ENCODE measurements at regions not wholly inside any gene's neighbourhood (a gene's known extent, or its start where the extent isn't known, plus 50 kb on each side); places are given as distances from the start of the nearest gene placed in this dataset.

- Histone ChIP-seq H3K4me3 (no peak overlapping the region), H3K27ac (no peak overlapping the region), H3K79me2 (ENCODE audit: low read depth) (no peaks in the 10 kb centered on the region), H3K4me2 (no peak overlapping the region), H3K9ac (no peak overlapping the region), H3K9me3 (ENCODE audit: low read depth) (no peaks in the 10 kb centered on the region), H4K20me1 (ENCODE audit: low read depth) (no peaks in the 10 kb centered on the region), H3K27me3 (no peaks in the 10 kb centered on the region), H3K36me3 (no peaks in the 10 kb centered on the region), H3K4me1 (peaks cover 11% of the 10 kb centered on the region), H3F3A (ENCODE audit: low read depth) (no peaks in the 10 kb centered on the region), H2AFZ (replicated peaks) (no peak overlapping the region)
- Mint-ChIP-seq H3K9me3 (no peaks in the 10 kb centered on the region), H3K36me3 (no peaks in the 10 kb centered on the region), H3K27me3 (ENCODE audit: insufficient read depth, low read depth) (no peaks in the 10 kb centered on the region), H3K4me1 (no peaks in the 10 kb centered on the region), H3K4me3 (no peak overlapping the region), H3K27ac (no peak overlapping the region)
- no peak for TF ChIP-seq EZH2 (IDR thresholded peaks at IDR 0.05)
- no peak for DNase-seq (ENCODE audit: low spot score)
Measured at GRCh38 chr4:136007991-136008390, 1524.3 kb downstream of the PCDH18 start.

- no peaks in the 10 kb centered on the region for H3K9me3 Mint-ChIP-seq
Measured at GRCh38 chr4:136002316-136002715, 1530.0 kb downstream of the PCDH18 start.

GRCh38 chr4:136001791-136002190 is 1530.5 kb downstream of the PCDH18 start:
- DNase-seq (ENCODE audit: low spot score) = no peak
- no peak overlapping the region for H3K27ac ChIP-seq
- H3K79me2 ChIP-seq (ENCODE audit: low read depth) = no peaks in the 10 kb centered on the region
- no peak overlapping the region for H3K9ac ChIP-seq
- Mint-ChIP-seq H3K27ac (no peak overlapping the region), H3K9me3 (no peaks in the 10 kb centered on the region), H3K36me3 (no peaks in the 10 kb centered on the region), H3K4me3 (no peak overlapping the region), H3K4me1 (no peaks in the 10 kb centered on the region), H3K27me3 (ENCODE audit: insufficient read depth, low read depth) (no peaks in the 10 kb centered on the region)
- no peak overlapping the region for H3K4me2 ChIP-seq
- no peaks in the 10 kb centered on the region for H3K9me3 ChIP-seq (ENCODE audit: low read depth)
- H3F3A ChIP-seq (ENCODE audit: low read depth) = no peaks in the 10 kb centered on the region
- H4K20me1 ChIP-seq (ENCODE audit: low read depth) = no peaks in the 10 kb centered on the region
- H3K4me3 ChIP-seq = no peak overlapping the region
- H3K27me3 ChIP-seq = no peaks in the 10 kb centered on the region
- H2AFZ ChIP-seq (replicated peaks) = no peak overlapping the region
- H3K4me1 ChIP-seq = no peaks in the 10 kb centered on the region
- H3K36me3 ChIP-seq = no peaks in the 10 kb centered on the region
- TF ChIP-seq EZH2 (IDR thresholded peaks at IDR 0.05) (no peak), CTCF (IDR thresholded peaks at IDR 0.05) (no peak)

More at GRCh38 chr4:136002316-136002715, 1530.0 kb downstream of the PCDH18 start:
- H3K9ac ChIP-seq = no peak overlapping the region
- H4K20me1 ChIP-seq (ENCODE audit: low read depth) = no peaks in the 10 kb centered on the region
- Mint-ChIP-seq H3K4me3 (no peak overlapping the region), H3K36me3 (no peaks in the 10 kb centered on the region), H3K27me3 (ENCODE audit: insufficient read depth, low read depth) (no peaks in the 10 kb centered on the region), H3K27ac (no peak overlapping the region), H3K4me1 (no peaks in the 10 kb centered on the region)
- TF ChIP-seq CTCF (IDR thresholded peaks at IDR 0.05) = no peak
- no peak for TF ChIP-seq EZH2 (IDR thresholded peaks at IDR 0.05)
- TF ChIP-seq EZH2phosphoT487 (IDR thresholded peaks at IDR 0.05) = no peak
- H3K4me1 ChIP-seq = no peaks in the 10 kb centered on the region
- no peak overlapping the region for H3K4me2 ChIP-seq
- H3K4me3 ChIP-seq = no peak overlapping the region
- H3K79me2 ChIP-seq (ENCODE audit: low read depth) = no peaks in the 10 kb centered on the region
- H3K27ac ChIP-seq = no peak overlapping the region
- H3K27me3 ChIP-seq = no peaks in the 10 kb centered on the region
- no peak for DNase-seq (ENCODE audit: low spot score)
- no peaks in the 10 kb centered on the region for H3F3A ChIP-seq (ENCODE audit: low read depth)
- H3K36me3 ChIP-seq = no peaks in the 10 kb centered on the region
- no peak overlapping the region for H2AFZ ChIP-seq (replicated peaks)
- H3K9me3 ChIP-seq (ENCODE audit: low read depth) = no peaks in the 10 kb centered on the region

- H3F3A ChIP-seq (ENCODE audit: low read depth) = no peaks in the 10 kb centered on the region
- no peaks in the 10 kb centered on the region for H3K27me3 ChIP-seq
- Mint-ChIP-seq H3K9me3 (no peaks in the 10 kb centered on the region), H3K4me1 (no peaks in the 10 kb centered on the region), H3K27me3 (ENCODE audit: insufficient read depth, low read depth) (no peaks in the 10 kb centered on the region), H3K36me3 (no peaks in the 10 kb centered on the region), H3K27ac (no peak overlapping the region), H3K4me3 (no peak overlapping the region)
- no peak for TF ChIP-seq EZH2 (IDR thresholded peaks at IDR 0.05)
- no peaks in the 10 kb centered on the region for H3K36me3 ChIP-seq
- no peak for DNase-seq (ENCODE audit: low spot score)
- H4K20me1 ChIP-seq (ENCODE audit: low read depth) = no peaks in the 10 kb centered on the region
- no peak overlapping the region for H2AFZ ChIP-seq (replicated peaks)
- H3K4me2 ChIP-seq = no peak overlapping the region
- no peak overlapping the region for H3K9ac ChIP-seq
- H3K4me3 ChIP-seq = no peak overlapping the region
- H3K27ac ChIP-seq = no peak overlapping the region
- H3K9me3 ChIP-seq (ENCODE audit: low read depth) = no peaks in the 10 kb centered on the region
- no peaks in the 10 kb centered on the region for H3K4me1 ChIP-seq
- H3K79me2 ChIP-seq (ENCODE audit: low read depth) = no peaks in the 10 kb centered on the region
Measured at GRCh38 chr4:136000246-136000645, 1532.0 kb downstream of the PCDH18 start.
